Gastroesophageal sphincter (tissue), 4 donors: ENCODE measurements at regions not wholly inside any gene's neighbourhood (a gene's known extent, or its start where the extent isn't known, plus 50 kb on each side); places are given as distances from the start of the nearest gene placed in this dataset.

Experiments used
- ATAC-seq: fragments of 150-250 bp; one replicate; pipeline ENCODE4 v1.9.1; 2016; ENCODE audit warnings: mild to moderate bottlenecking, moderate library complexity
- H3K27ac ChIP-seq, 4 donors: fragments of 200-600 bp; sonication (generic) in 3 of 4; 1 replicate in 3 of 4; 2 replicates in 1 of 4; pipeline ENCODE4 v1.5.1; 2016 to 2019
- H3K27me3 ChIP-seq: fragments of 200-600 bp; sonication (generic); one replicate; pipeline ENCODE4 v1.5.1; 2019
- H3K36me3 ChIP-seq, 2 donors: fragments of 200-600 bp; sonication (generic); one replicate each; pipeline ENCODE4 v1.5.1; 2019; ENCODE audit warnings: control low read depth in 1 of 2
- H3K4me1 ChIP-seq, 3 donors: fragments of 200-600 bp; sonication (generic); 1 replicate in 2 of 3; 2 replicates in 1 of 3; pipeline ENCODE4 v1.5.1; 2016 to 2019; ENCODE audit warnings: control low read depth in 2 of 3
- H3K4me3 ChIP-seq, 2 donors: fragments of 200-600 bp; sonication (generic); one replicate each; pipeline ENCODE4 v1.5.1; 2019; ENCODE audit warnings: mild to moderate bottlenecking in 1 of 2, moderate library complexity in 1 of 2
- H3K9me3 ChIP-seq, 3 donors: fragments of 200-600 bp; sonication (generic); one replicate each; pipeline ENCODE4 v1.5.1; 2017 to 2019; ENCODE audit warnings: control low read depth in 2 of 3
- EP300 ChIP-seq: sonication (generic); formaldehyde crosslinking; IDR thresholded peaks from one replicate; pipeline ENCODE4 v1.6.1; 2017; ENCODE audit warnings: antibody characterized with exemption, mild to moderate bottlenecking
- POLR2A ChIP-seq, 2 donors: fragments of 450-650 bp; IDR thresholded peaks; one replicate each; pipeline ENCODE4 v1.6.1; 2017; ENCODE audit warnings: antibody characterized with exemption in 2 of 2, mild to moderate bottlenecking in 2 of 2, moderate library complexity in 1 of 2
- POLR2AphosphoS5 ChIP-seq: sonication (generic); formaldehyde crosslinking; IDR thresholded peaks from one replicate; pipeline ENCODE4 v1.6.1; 2017; ENCODE audit warnings: antibody characterized with exemption
- WGBS, 2 donors: methylation state at CpG; one replicate each; pipeline ENCODE4 v1.1.5; 2018; ENCODE audit warnings: low coverage in 1 of 2; 5-methylcytosine and 5-hydroxymethylcytosine counted together
- TF ChIP-seq, protein P1 (sequence below), 4 experiments: fragments of 200-600 bp in 2 of 4; fragments of 450-650 bp in 2 of 4; sonication (generic) in 1 of 4; IDR thresholded peaks; one replicate each; pipeline ENCODE4 v1.5.1; 2017 to 2019; ENCODE audit warnings: antibody characterized with exemption in 4 of 4, mild to moderate bottlenecking in 2 of 4, moderate library complexity in 2 of 4

DNA sequence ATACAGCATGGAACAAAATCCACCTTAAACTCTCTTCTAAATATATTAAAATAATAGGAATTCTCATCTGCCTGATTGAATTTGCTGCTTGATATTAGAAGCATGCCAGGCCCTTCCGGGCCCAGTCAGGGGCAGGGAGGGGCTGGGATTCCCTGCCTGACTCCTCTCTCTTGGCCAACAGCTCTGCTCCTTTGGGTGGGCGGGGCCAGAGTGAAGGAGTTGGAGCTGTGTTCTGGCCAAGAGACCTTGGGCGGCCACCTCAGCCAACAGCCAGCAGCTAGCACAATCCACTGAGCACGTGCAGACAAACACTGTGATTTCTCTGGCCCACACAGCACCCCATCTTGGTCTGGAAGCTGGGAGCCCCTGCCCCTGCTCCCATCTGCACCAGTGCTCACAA, 140.3 kb downstream of the PJA1 start:
- peak overlapping the region in 3 of 4 donors; percentile 19 to 48 (median 31) for H3K27ac ChIP-seq
- TF ChIP-seq, protein P1, sequence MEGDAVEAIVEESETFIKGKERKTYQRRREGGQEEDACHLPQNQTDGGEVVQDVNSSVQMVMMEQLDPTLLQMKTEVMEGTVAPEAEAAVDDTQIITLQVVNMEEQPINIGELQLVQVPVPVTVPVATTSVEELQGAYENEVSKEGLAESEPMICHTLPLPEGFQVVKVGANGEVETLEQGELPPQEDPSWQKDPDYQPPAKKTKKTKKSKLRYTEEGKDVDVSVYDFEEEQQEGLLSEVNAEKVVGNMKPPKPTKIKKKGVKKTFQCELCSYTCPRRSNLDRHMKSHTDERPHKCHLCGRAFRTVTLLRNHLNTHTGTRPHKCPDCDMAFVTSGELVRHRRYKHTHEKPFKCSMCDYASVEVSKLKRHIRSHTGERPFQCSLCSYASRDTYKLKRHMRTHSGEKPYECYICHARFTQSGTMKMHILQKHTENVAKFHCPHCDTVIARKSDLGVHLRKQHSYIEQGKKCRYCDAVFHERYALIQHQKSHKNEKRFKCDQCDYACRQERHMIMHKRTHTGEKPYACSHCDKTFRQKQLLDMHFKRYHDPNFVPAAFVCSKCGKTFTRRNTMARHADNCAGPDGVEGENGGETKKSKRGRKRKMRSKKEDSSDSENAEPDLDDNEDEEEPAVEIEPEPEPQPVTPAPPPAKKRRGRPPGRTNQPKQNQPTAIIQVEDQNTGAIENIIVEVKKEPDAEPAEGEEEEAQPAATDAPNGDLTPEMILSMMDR (IDR thresholded peaks at IDR 0.05) = no peak
- TF ChIP-seq POLR2AphosphoS5 = peak; percentile 43
- no CpG with 5 or more reads among the region's 4 CpGs for WGBS, 2 donors
- H3K36me3 ChIP-seq = no peaks in the 10 kb centered on the region
- no peaks in the 10 kb centered on the region for H3K9me3 ChIP-seq
- H3K4me1 ChIP-seq = peaks cover 0 to 30% (median 0%) of the 10 kb centered on the region in 3 donors
- ATAC-seq = peak; percentile 90
- no peaks in the 10 kb centered on the region for H3K27me3 ChIP-seq
- no peak overlapping the region for H3K4me3 ChIP-seq

DNA sequence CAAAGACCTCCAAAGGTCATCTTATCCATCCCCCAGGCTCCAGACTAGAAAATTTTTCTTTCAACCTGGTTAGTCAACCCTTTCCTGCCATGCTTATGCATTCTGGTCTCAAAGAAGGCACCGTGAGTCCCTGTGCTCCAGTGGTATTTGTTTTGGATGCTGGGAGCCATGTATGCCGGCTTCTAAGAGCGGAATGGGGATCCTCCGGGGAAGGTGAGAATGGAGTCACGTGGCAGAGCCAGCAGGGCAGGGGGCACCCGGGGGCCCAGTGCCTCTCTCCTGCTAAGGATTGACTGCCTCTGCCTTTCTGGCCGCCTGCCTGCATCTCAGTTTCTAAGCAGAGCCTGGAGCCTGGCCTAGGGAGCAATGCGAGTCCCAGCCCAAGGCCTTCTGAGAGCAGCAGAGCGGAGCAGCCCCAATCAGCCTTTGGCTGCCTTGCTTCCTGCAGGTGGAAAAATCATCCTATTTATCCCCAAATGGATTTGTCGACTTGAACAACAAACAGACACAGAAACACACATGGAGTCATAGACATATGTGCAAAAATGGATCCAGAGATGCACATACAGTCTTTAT, 141.0 kb downstream of the PJA1 start:
- Histone ChIP-seq H3K4me3 (no peak overlapping the region), H3K9me3 (no peaks in the 10 kb centered on the region), H3K4me1 (peaks cover 0 to 30% (median 0%) of the 10 kb centered on the region in 3 donors), H3K27me3 (no peaks in the 10 kb centered on the region), H3K36me3 (no peaks in the 10 kb centered on the region), H3K27ac (peak overlapping the region in 3 of 4 donors; percentile 19 to 48 (median 25))
- ATAC-seq = no peak
- WGBS, 2 donors = 39 to 65% methylated on average over 2 of the region's 10 CpGs
- TF ChIP-seq, protein P1 (IDR thresholded peaks at IDR 0.05) = no peak
- TF ChIP-seq EP300 (no peak), POLR2AphosphoS5 (no peak), POLR2A (IDR thresholded peaks at IDR 0.05) (no peak)

- Histone ChIP-seq H3K27ac (no peak overlapping the region), H3K36me3 (no peaks in the 10 kb centered on the region), H3K4me1 (peaks cover 0 to 24% (median 0%) of the 10 kb centered on the region in 3 donors), H3K4me3 (no peak overlapping the region), H3K27me3 (no peaks in the 10 kb centered on the region), H3K9me3 (no peaks in the 10 kb centered on the region)
- no peak for ATAC-seq
- TF ChIP-seq POLR2AphosphoS5 (no peak), POLR2A (IDR thresholded peaks at IDR 0.05) (no peak), EP300 (no peak)
- TF ChIP-seq, protein P1 (IDR thresholded peaks at IDR 0.05) = no peak
Measured at GRCh38 chrX:69022430-69022829, 142.8 kb downstream of the PJA1 start.

DNA sequence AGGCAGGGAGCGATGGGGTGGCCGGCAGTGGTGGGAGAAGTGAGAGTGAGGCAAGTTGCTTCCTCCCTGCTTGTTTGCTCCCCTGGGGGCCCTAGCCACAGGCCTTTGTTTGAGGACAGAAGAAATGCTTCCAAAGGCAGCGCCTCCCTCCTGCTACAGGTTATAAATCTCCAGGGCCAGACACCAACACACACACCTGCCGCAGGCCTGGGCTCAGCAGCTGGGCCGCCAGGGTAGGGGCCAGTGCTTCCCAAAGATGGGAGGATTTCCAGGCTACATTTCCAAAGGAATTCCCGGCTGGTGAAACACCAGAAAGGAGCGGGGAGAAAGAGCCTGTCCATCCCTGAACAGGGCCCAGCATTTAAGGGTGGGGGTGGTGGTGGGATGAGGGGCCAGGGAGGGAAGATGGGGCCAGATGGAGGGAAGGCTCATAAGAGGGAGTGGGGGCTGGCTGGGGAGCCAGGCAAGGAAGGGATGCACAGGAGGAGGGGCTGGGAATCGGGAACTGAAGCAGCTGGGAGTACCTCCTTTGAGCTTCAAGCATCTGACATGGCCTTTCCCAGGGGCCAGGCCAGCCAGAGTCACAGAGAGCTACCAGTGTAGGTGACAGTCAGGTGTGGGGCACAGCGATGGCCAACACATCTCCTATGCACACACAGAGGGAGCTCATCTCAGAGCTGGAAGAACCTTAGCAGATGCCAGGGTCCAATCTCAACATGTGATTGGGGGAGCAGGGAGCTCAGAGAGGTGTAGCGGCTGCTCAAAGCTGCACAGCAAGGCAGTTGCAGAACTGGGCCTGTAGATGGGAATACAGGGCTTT, 143.9 kb downstream of the PJA1 start:
- H3K27me3 ChIP-seq = no peaks in the 10 kb centered on the region
- H3K4me1 ChIP-seq = peaks cover 0 to 17% (median 0%) of the 10 kb centered on the region in 3 donors
- ATAC-seq = no peak
- no peak for TF ChIP-seq EP300
- no peak for TF ChIP-seq POLR2AphosphoS5
- TF ChIP-seq, protein P1 (IDR thresholded peaks at IDR 0.05) = no peak
- TF ChIP-seq POLR2A (IDR thresholded peaks at IDR 0.05) = no peak
- WGBS, 2 donors = 51 to 63% methylated on average over 3 of the region's 10 CpGs
- no peak overlapping the region for H3K27ac ChIP-seq
- no peak overlapping the region for H3K4me3 ChIP-seq
- H3K36me3 ChIP-seq = no peaks in the 10 kb centered on the region
- H3K9me3 ChIP-seq = no peaks in the 10 kb centered on the region

DNA sequence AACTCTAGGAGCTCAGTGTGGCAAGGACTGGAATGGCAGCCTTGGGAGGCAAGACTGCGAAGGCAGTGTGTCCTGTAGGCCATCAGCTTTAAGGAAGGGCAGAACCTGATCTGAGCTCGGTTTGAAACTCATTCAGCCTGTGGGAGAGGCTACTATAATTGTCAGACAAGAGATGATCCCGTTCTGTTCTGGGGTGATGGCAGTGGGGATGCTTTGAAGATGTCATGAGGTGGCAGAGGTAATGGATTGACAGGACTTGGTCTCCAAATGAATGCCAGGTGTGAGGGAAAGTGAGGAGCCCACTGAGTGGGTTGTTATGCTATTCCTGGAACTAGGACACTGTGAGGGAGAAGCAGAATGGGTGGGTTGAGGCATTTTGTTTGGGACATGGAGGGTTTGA, 144.9 kb downstream of the PJA1 start:
- no peak overlapping the region for H3K27ac ChIP-seq
- ATAC-seq = no peak
- H3K27me3 ChIP-seq = no peaks in the 10 kb centered on the region
- 80% methylated on average over 1 of the region's 3 CpGs; no CpG with 5 or more reads in 1 of the 2 donors for WGBS, 2 donors
- peaks cover 0 to 11% (median 0%) of the 10 kb centered on the region in 3 donors for H3K4me1 ChIP-seq
- no peak overlapping the region for H3K4me3 ChIP-seq
- no peaks in the 10 kb centered on the region for H3K9me3 ChIP-seq
- TF ChIP-seq POLR2AphosphoS5 (no peak), POLR2A (IDR thresholded peaks at IDR 0.05) (no peak), EP300 (no peak)
- TF ChIP-seq, protein P1 (IDR thresholded peaks at IDR 0.05) = no peak
- no peaks in the 10 kb centered on the region for H3K36me3 ChIP-seq
